H1 (cell line): ENCODE measurements at regions not wholly inside any gene's neighbourhood (a gene's known extent, or its start where the extent isn't known, plus 50 kb on each side); places are given as distances from the start of the nearest gene placed in this dataset.

Experiments
- CTCF ChIA-PET: fragments of 300-600 bp; sonication (Branson Sonifier 250); formaldehyde crosslinking; loops from one replicate; lab custom pipeline; 2021; ENCODE audit not compliant: partially characterized antibody; lab: Charles Lee
- POLR2A ChIA-PET: fragments of 300-600 bp; sonication (Branson Sonifier 250); formaldehyde crosslinking; loops from one replicate; lab custom pipeline; 2021; ENCODE audit warnings: inconsistent platforms; ENCODE audit not compliant: partially characterized antibody; lab: Charles Lee
- DNase-seq, 2 experiments: peaks; one replicate each; pipeline versions ENCODE4 v3.0.0 to v3.0.0-alpha.2; 2010 to 2022; ENCODE audit warnings: low spot score in 2 of 2, low read depth in 1 of 2, mixed read lengths in 1 of 2
- FAIRE-seq: peaks from 2 replicates; lab custom pipeline; 2011; peaks lifted over from hg19 to GRCh38; lab: Jason Lieb, UNC
- H2AFZ ChIP-seq: 2 replicates; pipeline ENCODE4 v1.8.1; 2012; ENCODE audit warnings: low read length, inconsistent platforms
- H2AK5ac ChIP-seq: 2 replicates; pipeline ENCODE4 v1.6.1; 2013; ENCODE audit warnings: low read depth, low read length
- H2BK120ac ChIP-seq: replicated peaks from 2 replicates; pipeline ENCODE3; 2013; ENCODE audit warnings: low read depth, low read length, inconsistent platforms
- H2BK12ac ChIP-seq: 2 replicates; pipeline ENCODE4 v1.6.1; 2013; ENCODE audit warnings: low read depth, low read length
- H2BK15ac ChIP-seq: 2 replicates; pipeline ENCODE4 v1.6.1; 2013; ENCODE audit warnings: low read length
- H2BK20ac ChIP-seq: 2 replicates; pipeline ENCODE4 v1.6.1; 2013; ENCODE audit warnings: low read length
- H2BK5ac ChIP-seq: 2 replicates; pipeline ENCODE4 v1.6.1; 2013; ENCODE audit warnings: low read depth, low read length
- H3K14ac ChIP-seq: 2 replicates; pipeline ENCODE4 v1.6.1; 2013; ENCODE audit warnings: inconsistent platforms; ENCODE audit not compliant: insufficient read length
- H3K18ac ChIP-seq: 2 replicates; pipeline ENCODE4 v1.6.1; 2013; ENCODE audit warnings: low read length; ENCODE audit errors: extremely low read depth
- H3K23ac ChIP-seq: 2 replicates; pipeline ENCODE4 v1.6.1; 2013; ENCODE audit warnings: inconsistent platforms; ENCODE audit not compliant: insufficient read length
- H3K23me2 ChIP-seq: 2 replicates; pipeline ENCODE4 v1.6.1; 2013; ENCODE audit warnings: low read depth, low read length
- H3K27ac ChIP-seq: 2 replicates; pipeline ENCODE4 v1.6.1; 2011; ENCODE audit warnings: low read depth, low read length, inconsistent platforms
- H3K27me3 ChIP-seq, 4 experiments: replicated peaks in 1 of 4; 1 replicate in 1 of 4; 2 replicates in 3 of 4; pipeline versions ENCODE4 v1.6.1 to v1.8.1; 2011 to 2013; ENCODE audit warnings: low read length in 3 of 4, mild to moderate bottlenecking in 3 of 4, inconsistent platforms in 2 of 4, mixed read lengths in 2 of 4, moderate library complexity in 1 of 4; ENCODE audit not compliant: control insufficient read depth in 3 of 4, insufficient read depth in 3 of 4; ENCODE audit errors: extremely low read depth in 1 of 4
- H3K36me3 ChIP-seq, 4 experiments: 2 replicates each; pipeline versions ENCODE4 v1.6.1 to v1.8.1; 2011 to 2013; ENCODE audit warnings: mild to moderate bottlenecking in 4 of 4, low read length in 3 of 4, moderate library complexity in 2 of 4, control low read depth in 1 of 4, inconsistent platforms in 1 of 4; ENCODE audit not compliant: insufficient read depth in 4 of 4, control insufficient read depth in 2 of 4
- H3K4ac ChIP-seq: replicated peaks from 2 replicates; pipeline ENCODE3; 2013; ENCODE audit warnings: low read length, low read depth, mixed read lengths, inconsistent platforms; ENCODE audit not compliant: insufficient read length
- H3K4me1 ChIP-seq, 4 experiments: replicated peaks in 1 of 4; 1 replicate in 1 of 4; 2 replicates in 3 of 4; pipeline versions ENCODE4 v1.6.1 to v1.8.1; 2011 to 2013; ENCODE audit warnings: low read length in 3 of 4, inconsistent platforms in 2 of 4, mixed read lengths in 1 of 4; ENCODE audit not compliant: insufficient read depth in 4 of 4, control insufficient read depth in 3 of 4
- H3K4me2 ChIP-seq, 2 experiments: 2 replicates each; pipeline versions ENCODE4 v1.6.1 to v1.8.1; 2011 to 2013; ENCODE audit warnings: low read depth in 2 of 2, low read length in 2 of 2, control low read depth in 1 of 2, inconsistent platforms in 1 of 2, mild to moderate bottlenecking in 1 of 2; ENCODE audit not compliant: insufficient read depth in 1 of 2
- H3K4me3 ChIP-seq, 4 experiments: fragments of 200-600, 300-600 bp in 1 of 4; sonication (generic), shearing (Covaris generic), sonication (Bioruptor Twin) in 1 of 4; 2 replicates each; pipeline versions ENCODE4 v1.5.1 to v1.8.1; 2011 to 2016; ENCODE audit warnings: low read length in 4 of 4, low read depth in 3 of 4, control low read depth in 2 of 4, inconsistent platforms in 2 of 4, mild to moderate bottlenecking in 2 of 4, mixed read lengths in 1 of 4, moderate library complexity in 1 of 4; ENCODE audit not compliant: insufficient read depth in 2 of 4; ENCODE audit errors: extremely low read depth in 1 of 4
- H3K56ac ChIP-seq: replicated peaks from 2 replicates; pipeline ENCODE3; 2013; ENCODE audit warnings: low read depth, mild to moderate bottlenecking, mixed read lengths, low read length, inconsistent platforms; ENCODE audit not compliant: insufficient read length
- H3K79me1 ChIP-seq: 2 replicates; pipeline ENCODE4 v1.6.1; 2013; ENCODE audit warnings: low read depth, low read length, control low read depth
- H3K79me2 ChIP-seq, 2 experiments: 2 replicates each; pipeline versions ENCODE4 v1.6.1 to v1.8.1; 2012 to 2013; ENCODE audit warnings: low read length in 2 of 2, mild to moderate bottlenecking in 2 of 2, inconsistent platforms in 1 of 2; ENCODE audit not compliant: insufficient read depth in 2 of 2, control insufficient read depth in 1 of 2
- H3K9ac ChIP-seq, 4 experiments: replicated peaks in 1 of 4; 1 replicate in 1 of 4; 2 replicates in 3 of 4; pipeline versions ENCODE4 v1.6.1 to v1.8.1; 2011 to 2013; ENCODE audit warnings: low read depth in 3 of 4, low read length in 3 of 4, control low read depth in 2 of 4, mild to moderate bottlenecking in 2 of 4, moderate library complexity in 2 of 4, inconsistent platforms in 1 of 4; ENCODE audit errors: extremely low read depth in 1 of 4
- H3K9me3 ChIP-seq, 2 experiments: 2 replicates each; pipeline versions ENCODE4 v1.6.1 to v1.8.1; 2012 to 2013; ENCODE audit warnings: mild to moderate bottlenecking in 2 of 2, moderate library complexity in 2 of 2, control low read depth in 1 of 2, inconsistent platforms in 1 of 2, low read depth in 1 of 2, low read length in 1 of 2, mixed read lengths in 1 of 2; ENCODE audit not compliant: insufficient read depth in 2 of 2
- H4K20me1 ChIP-seq, 2 experiments: replicated peaks in 1 of 2; 2 replicates each; pipeline versions ENCODE3 to v1.8.1; 2011 to 2013; ENCODE audit warnings: inconsistent platforms in 2 of 2, low read length in 2 of 2, mild to moderate bottlenecking in 1 of 2; ENCODE audit not compliant: insufficient read depth in 2 of 2, control insufficient read depth in 1 of 2
- H4K5ac ChIP-seq: 2 replicates; pipeline ENCODE4 v1.6.1; 2013; ENCODE audit warnings: low read length, low read depth, mixed read lengths, inconsistent platforms; ENCODE audit not compliant: insufficient read length
- H4K8ac ChIP-seq: 2 replicates; pipeline ENCODE4 v1.8.0; 2013; ENCODE audit warnings: mild to moderate bottlenecking, moderate library complexity, low read length, inconsistent platforms; ENCODE audit not compliant: insufficient read depth; ENCODE audit errors: extremely low read depth
- H4K91ac ChIP-seq: replicated peaks from 2 replicates; pipeline ENCODE3; 2013; ENCODE audit warnings: low read length, mixed read lengths, inconsistent platforms; ENCODE audit not compliant: insufficient read length
- BACH1 ChIP-seq: IDR thresholded peaks from 2 replicates; pipeline ENCODE4 v1.6.1; 2012; ENCODE audit warnings: low read length, improper control_type of control experiment
- CBX8 ChIP-seq: fragments of 300-800, 300-1000 bp; sonication (generic); IDR thresholded peaks from 2 replicates; pipeline ENCODE4 v1.7.1; 2016; ENCODE audit warnings: low read depth, low read length, borderline replicate concordance
- EGR1 ChIP-seq: IDR thresholded peaks from 2 replicates; pipeline ENCODE4 v1.6.1; 2011; ENCODE audit warnings: low read depth, low read length, borderline replicate concordance
- KDM1A ChIP-seq: fragments of 200-600, 300-600 bp; sonication (generic); IDR thresholded peaks from 2 replicates; pipeline ENCODE4 v1.7.1; 2016; ENCODE audit warnings: mild to moderate bottlenecking, low read length, borderline replicate concordance
- KDM5A ChIP-seq: fragments of 200-600 bp; IDR thresholded peaks from 2 replicates; pipeline ENCODE4 v1.7.1; 2012; ENCODE audit warnings: mild to moderate bottlenecking, low read length, inconsistent platforms, mixed read lengths
- PHF8 ChIP-seq: fragments of 200-600 bp; sonication (generic); conservative IDR thresholded peaks from 2 replicates; pipeline ENCODE4 v1.7.1; 2012; ENCODE audit warnings: low read depth, mild to moderate bottlenecking, inconsistent platforms, low read length, moderate library complexity
- TAF7 ChIP-seq: optimal IDR thresholded peaks from 2 replicates; pipeline ENCODE3; 2011; ENCODE audit warnings: low read depth, mild to moderate bottlenecking, inconsistent platforms, low read length, moderate library complexity, borderline replicate concordance
- WGBS, 2 experiments: shearing (Covaris generic) in 1 of 2; methylation state at CpG; one replicate each; pipeline versions ENCODE4 v1.1.6 to v1.1.7; 2013 to 2015; ENCODE audit warnings: low lambda C conversion rate in 2 of 2, mixed read lengths in 2 of 2, inconsistent platforms in 1 of 2, low coverage in 1 of 2, missing lambda C conversion rate in 1 of 2; ENCODE audit not compliant: insufficient replicate concordance in 2 of 2, insufficient coverage in 1 of 2, insufficient read length in 1 of 2; ENCODE audit errors: extremely low coverage in 1 of 2, missing lambda C conversion rate in 1 of 2; 5-methylcytosine and 5-hydroxymethylcytosine counted together
- TF ChIP-seq, protein P1 (sequence below): IDR thresholded peaks from 2 replicates; pipeline ENCODE4 v1.6.1; 2012; ENCODE audit warnings: low read length, inconsistent platforms
- TF ChIP-seq, protein P2 (sequence below): IDR thresholded peaks from 2 replicates; pipeline ENCODE4 v1.6.1; 2011; ENCODE audit warnings: low read depth, mild to moderate bottlenecking, low read length; ENCODE audit not compliant: insufficient read depth

GRCh38 chr10:5305374-5305773 lies 59.4 kb upstream of the UCN3 start:
- ChIA-PET CTCF (interaction anchor here (0.7 to 1.4 kb wide), 2 partner anchors 10 to 23 kb away, joined by 3 read pairs; no protein-coding TSS in a partner anchor), POLR2A (no interaction called here)
- no peaks in the 10 kb centered on the region for H3K79me2 ChIP-seq
- H2BK15ac ChIP-seq, result no peak overlapping the region
- H3K18ac ChIP-seq, result no peak overlapping the region
- no peak overlapping the region for H3K23ac ChIP-seq
- H3K9me3 ChIP-seq, result 0 out of 4 replicates have a peak, but pooled peaks cover 0 to 5% of the 10 kb centered on the region in 2 experiments
- no peak overlapping the region for H2BK20ac ChIP-seq
- no peak overlapping the region for H2BK12ac ChIP-seq
- H2AK5ac ChIP-seq, result no peak overlapping the region
- no peak overlapping the region for H2BK120ac ChIP-seq
- no peak overlapping the region for H3K56ac ChIP-seq
- no peaks in the 10 kb centered on the region for H3K79me1 ChIP-seq
- H3K4me3 ChIP-seq, result no peak overlapping the region
- H3K36me3 ChIP-seq, result no peaks in the 10 kb centered on the region
- H3K14ac ChIP-seq, result no peak overlapping the region
- no peak overlapping the region for H3K4ac ChIP-seq
- TF ChIP-seq, protein P1, sequence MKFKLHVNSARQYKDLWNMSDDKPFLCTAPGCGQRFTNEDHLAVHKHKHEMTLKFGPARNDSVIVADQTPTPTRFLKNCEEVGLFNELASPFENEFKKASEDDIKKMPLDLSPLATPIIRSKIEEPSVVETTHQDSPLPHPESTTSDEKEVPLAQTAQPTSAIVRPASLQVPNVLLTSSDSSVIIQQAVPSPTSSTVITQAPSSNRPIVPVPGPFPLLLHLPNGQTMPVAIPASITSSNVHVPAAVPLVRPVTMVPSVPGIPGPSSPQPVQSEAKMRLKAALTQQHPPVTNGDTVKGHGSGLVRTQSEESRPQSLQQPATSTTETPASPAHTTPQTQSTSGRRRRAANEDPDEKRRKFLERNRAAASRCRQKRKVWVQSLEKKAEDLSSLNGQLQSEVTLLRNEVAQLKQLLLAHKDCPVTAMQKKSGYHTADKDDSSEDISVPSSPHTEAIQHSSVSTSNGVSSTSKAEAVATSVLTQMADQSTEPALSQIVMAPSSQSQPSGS, result no peak
- no peak for TF ChIP-seq KDM5A
- no peak for TF ChIP-seq BACH1
- TF ChIP-seq CBX8, result no peak
- TF ChIP-seq TAF7, result no peak
- TF ChIP-seq, protein P2, sequence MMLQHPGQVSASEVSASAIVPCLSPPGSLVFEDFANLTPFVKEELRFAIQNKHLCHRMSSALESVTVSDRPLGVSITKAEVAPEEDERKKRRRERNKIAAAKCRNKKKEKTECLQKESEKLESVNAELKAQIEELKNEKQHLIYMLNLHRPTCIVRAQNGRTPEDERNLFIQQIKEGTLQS, result no peak
- TF ChIP-seq EGR1, result no peak
- no peak for TF ChIP-seq KDM1A
- TF ChIP-seq PHF8, result no peak
- no peak overlapping the region for H2BK5ac ChIP-seq
- no peaks in the 10 kb centered on the region for H3K27me3 ChIP-seq
- 87% methylated on average over 7 of the region's 7 CpGs; no CpG with 5 or more reads in 1 of the 2 experiments for WGBS, 2 experiments
- no peak overlapping the region for H3K9ac ChIP-seq
- H4K8ac ChIP-seq, result no peak overlapping the region
- H3K4me2 ChIP-seq, result no peak overlapping the region
- H2AFZ ChIP-seq, result no peak overlapping the region
- DNase-seq, result no peak
- no peak overlapping the region for H4K5ac ChIP-seq
- no peaks in the 10 kb centered on the region for H4K20me1 ChIP-seq
- no peaks in the 10 kb centered on the region for H3K4me1 ChIP-seq
- H4K91ac ChIP-seq, result no peak overlapping the region
- FAIRE-seq, result no peak
- no peak overlapping the region for H3K27ac ChIP-seq
- H3K23me2 ChIP-seq, result no peaks in the 10 kb centered on the region
